Left hindlimb (tissue), 1 donor: ENCODE measurements at regions not wholly inside any gene's neighbourhood (a gene's known extent, or its start where the extent isn't known, plus 50 kb on each side); places are given as distances from the start of the nearest gene placed in this dataset.

ENCODE experiments used
- DNase-seq: peaks from one replicate; pipeline ENCODE4 v3.0.0-alpha.2; 2018

DNA sequence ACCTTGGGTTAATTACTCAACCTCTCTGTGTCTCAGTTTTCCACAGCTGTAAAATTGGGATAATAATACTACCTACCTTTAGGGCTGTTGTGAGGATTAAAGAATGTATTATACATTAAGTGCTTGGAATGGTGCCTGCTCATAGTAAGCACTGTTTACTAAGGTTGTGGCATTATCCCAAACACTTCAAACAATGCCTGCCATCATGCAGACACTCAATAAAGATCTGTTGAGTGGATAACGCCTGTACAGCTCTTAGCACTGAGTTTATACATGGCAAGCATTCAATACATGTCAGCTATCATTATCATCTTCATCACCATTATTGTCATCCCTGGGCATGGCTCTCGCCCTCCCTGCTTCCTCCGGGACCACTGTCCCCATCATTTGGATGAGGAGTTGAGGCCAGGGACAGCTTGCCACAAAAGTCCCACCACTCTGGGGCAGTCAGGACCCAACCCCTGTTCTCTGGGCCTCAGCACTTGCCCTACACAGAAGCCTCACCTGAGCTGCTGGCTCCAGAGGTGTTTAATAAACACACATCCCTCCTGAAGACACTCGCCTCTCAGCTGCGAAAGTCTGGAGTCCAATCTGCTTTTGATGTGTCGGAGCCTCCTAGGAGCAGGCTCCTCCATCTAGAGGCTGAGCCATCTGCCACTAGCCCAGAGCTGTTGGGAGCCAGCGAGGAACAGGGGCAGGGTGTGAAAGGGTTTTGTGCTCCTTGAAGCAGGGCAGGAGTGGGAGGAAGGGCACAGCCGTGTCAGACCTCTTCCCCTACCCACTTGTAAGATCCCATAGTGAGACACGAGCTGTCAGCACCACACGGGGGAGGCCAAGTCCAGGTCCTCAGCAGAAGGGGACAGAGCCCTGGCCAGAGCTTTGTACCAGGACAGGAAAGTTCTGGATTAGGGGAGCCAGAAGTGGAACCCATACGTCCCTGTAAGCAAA, 80.9 kb upstream of the ZC3H12A start:
- DNase-seq, result no peak

- no peak for DNase-seq
Measured at GRCh38 chr1:37394574-37395464, 79.6 kb upstream of the ZC3H12A start.

GRCh38 chr1:37398096-37398495, 76.3 kb upstream of the ZC3H12A start:
- no peak for DNase-seq

DNA sequence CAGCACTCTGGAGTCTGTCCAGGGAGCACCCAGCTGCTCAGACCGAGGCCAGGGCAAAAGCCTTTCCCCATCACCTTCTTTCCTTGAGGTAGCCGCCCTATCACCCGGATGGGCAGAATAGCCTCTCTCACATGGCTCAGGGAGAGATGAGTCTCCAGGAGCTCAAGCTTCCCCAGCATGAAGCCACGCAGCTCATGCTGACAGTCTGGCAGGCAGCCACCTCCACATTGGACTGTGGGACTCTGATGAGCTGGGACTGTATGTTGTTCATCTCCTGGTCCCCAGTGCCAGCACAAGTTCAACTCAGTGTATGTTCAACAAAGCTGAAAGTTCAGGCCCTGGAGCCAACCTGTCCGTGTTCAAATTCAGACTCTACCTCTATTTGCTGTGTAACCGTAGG, 75.2 kb upstream of the ZC3H12A start:
- no peak for DNase-seq

DNA sequence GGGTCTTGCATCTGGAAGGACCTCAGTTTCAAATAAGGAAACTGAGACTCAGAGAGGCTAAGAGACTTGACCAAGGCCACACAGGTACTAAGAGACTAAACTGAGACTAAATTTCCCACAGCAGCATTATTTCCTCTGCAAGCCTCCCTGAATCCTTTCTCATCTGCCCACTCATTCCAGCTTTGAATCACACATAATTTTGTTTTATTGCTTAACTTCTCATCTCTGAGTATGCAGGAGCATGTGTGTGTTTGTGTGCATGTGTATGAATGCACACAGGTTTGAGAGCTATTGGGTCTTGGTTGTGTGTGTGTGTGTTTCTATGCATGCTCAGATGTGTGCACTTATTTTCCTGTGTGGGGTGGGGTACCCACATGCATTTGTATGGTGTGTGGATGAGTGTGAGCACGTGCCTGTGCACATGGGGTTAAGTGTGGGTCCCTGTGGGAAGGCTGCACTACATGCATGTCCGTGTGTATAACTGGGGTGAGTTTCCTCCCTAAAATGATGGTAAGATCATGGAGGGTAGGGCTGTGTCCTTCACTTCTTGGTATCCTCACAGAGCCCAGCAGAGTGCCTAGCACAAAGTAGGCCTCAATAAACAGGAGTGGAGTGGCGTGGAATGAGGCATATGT, 74.4 kb upstream of the ZC3H12A start:
- no peak for DNase-seq

GRCh38 chr1:37400466-37401225, 73.7 kb upstream of the ZC3H12A start:
- peak; percentile 52 for DNase-seq

DNA sequence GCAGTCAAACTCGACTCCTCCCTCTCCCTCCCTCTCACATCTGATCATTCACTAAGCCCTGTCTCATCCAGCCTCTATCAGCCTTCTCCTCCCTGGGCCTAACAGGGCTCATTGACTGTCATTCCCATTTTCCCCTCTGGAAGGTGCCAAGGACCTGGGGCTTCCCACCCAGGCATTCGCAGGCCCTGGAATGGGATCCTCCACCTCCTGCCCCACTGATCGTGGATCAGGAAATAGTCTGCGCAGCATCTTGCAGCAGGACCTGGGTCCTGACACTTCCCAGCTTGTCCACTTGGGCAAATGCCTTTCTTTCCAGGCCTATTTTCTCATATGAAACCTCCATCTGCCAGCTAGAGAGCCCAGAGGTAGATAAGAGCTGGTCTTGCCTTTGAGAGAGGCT, 71.2 kb upstream of the ZC3H12A start:
- no peak for DNase-seq

DNA sequence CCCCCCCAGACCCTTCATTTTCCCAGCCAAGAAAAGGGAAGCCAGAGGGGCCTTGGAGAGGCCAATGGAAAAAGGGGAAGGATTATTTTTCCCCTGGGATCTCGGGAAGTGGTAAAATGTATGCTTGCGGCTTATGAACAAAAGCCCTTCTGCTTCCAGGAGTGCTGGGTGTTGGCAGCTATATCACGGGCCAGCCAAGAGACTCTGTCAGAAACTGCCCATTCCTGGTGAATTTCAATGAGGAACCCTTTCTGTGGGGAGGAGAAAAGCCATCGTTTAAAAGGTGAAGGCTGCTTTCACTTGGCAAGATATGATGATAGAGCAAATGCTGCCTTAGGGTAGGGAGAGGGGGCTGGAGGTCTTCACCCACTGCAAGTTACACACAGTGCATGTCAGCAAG, 69.7 kb upstream of the ZC3H12A start:
- no peak for DNase-seq

GRCh38 chr1:37410105-37410504, 64.3 kb upstream of the ZC3H12A start:
- no peak for DNase-seq

DNA sequence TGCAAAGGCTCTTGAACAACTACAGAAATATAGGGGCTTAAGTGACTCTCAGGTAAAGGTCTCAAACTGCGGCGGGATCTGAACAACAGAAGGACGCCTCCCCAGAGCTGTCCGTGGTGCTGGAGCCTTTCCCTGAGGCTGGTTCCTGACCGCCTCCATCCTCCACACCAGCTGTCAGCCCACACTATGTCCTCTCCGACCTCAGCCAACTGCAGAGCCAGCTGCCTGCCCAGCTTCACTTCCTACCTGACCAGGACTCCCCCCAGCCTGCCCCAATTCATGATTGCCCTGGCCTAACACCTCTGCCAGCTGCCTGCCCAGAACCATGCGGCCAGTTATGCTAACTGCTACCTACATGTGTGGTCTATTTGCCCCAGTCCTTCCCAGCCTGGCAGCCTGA, 63.6 kb upstream of the ZC3H12A start:
- DNase-seq, result peak; percentile 42

GRCh38 chr1:37415611-37416244, 58.7 kb upstream of the ZC3H12A start:
- no peak for DNase-seq

DNA sequence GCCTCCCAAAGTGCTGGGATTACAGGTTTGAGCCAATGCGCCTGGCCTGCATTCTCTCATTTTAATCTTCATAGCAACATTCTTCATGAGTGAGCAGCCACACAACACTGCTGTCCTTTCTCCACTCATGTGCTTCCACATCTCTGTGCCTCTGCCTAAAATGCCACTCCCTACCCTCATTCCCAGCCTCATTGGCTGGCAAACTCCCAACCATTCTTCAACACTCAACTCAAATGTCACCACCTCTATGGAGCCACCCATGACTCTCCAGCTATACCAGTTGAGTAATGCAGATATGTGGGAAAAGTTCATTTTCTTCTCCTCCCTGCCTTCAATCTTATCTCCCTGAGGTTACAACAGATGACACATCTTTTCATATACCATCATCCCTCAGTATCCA, 53.9 kb upstream of the ZC3H12A start:
- no peak for DNase-seq

DNA sequence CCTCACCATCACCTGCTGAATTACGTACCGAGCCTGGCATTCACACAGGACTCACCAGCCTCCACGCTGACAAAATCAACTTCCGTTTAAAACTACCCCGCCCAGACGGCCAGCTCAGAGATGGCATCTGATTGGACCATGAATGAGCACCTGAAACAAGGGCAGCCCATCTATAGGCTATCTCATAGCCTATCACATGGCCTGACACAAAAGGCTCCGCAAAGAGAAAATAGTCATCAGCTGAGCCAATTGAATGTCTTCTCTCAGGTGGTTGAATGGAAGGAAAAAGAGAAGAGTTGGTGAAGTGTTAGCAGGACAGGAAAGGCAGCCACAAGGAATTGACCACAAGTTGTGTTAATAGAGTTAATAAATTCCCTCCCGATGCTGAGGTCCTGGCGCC, 50.6 kb upstream of the ZC3H12A start:
- no peak for DNase-seq

DNA sequence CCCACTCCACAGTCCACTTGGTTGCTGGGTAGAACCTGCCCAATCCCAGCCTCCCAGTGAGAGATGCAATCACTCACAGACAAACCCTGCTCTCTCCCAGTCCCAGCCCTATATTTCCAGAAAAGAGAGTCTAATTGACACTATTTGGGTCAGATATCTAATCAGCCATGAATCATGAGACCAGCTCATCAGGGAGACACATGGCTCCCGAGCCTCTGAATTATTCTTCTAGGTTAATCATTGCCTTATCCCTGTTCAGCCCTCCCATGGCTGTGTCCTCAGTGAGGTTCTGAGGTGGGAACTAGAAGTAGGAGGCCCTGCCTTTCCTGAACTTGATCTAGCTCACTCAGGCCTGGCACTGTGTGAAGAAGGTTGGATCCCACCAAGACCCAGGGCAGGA, 49.9 kb upstream of the ZC3H12A start:
- no peak for DNase-seq
